Type B pancreatic cell (in vitro differentiated cells): ENCODE measurements at regions not wholly inside any gene's neighbourhood (a gene's known extent, or its start where the extent isn't known, plus 50 kb on each side); places are given as distances from the start of the nearest gene placed in this dataset.
"Not testable (repeated sequence)": the region's sequence is repeated elsewhere in the genome, so short reads cannot be mapped to it uniquely, and the experiment has no call there.

Experiments
- DNase-seq: peaks from one replicate; pipeline ENCODE4 v3.0.0; 2021; ENCODE audit warnings: mixed read lengths; ENCODE audit not compliant: unreplicated experiment; ENCODE audit errors: extremely low spot score
- H3K27ac Mint-ChIP-seq: 2 replicates; pipeline ENCODE4 v1.8.0; 2021; ENCODE audit warnings: mild to moderate bottlenecking, mixed read lengths
- H3K27me3 Mint-ChIP-seq: 2 replicates; pipeline ENCODE4 v1.8.0; 2021; ENCODE audit warnings: mixed read lengths
- H3K36me3 Mint-ChIP-seq: 2 replicates; pipeline ENCODE4 v1.8.0; 2021; ENCODE audit warnings: mixed read lengths
- H3K4me1 Mint-ChIP-seq: one replicate; pipeline ENCODE4 v1.8.0; 2021; ENCODE audit warnings: mixed read lengths; ENCODE audit not compliant: unreplicated experiment
- H3K4me3 Mint-ChIP-seq: 2 replicates; pipeline ENCODE4 v1.8.0; 2021; ENCODE audit warnings: mild to moderate bottlenecking, mixed read lengths
- H3K9me3 Mint-ChIP-seq: 2 replicates; pipeline ENCODE4 v1.8.0; 2021; ENCODE audit warnings: mixed read lengths
- TF ChIP-seq, protein P1 (sequence below): fragments of 200-600 bp; sonication (generic); conservative IDR thresholded peaks from 2 replicates; pipeline ENCODE4 v1.5.0; 2021; ENCODE audit warnings: antibody characterized with exemption, mild to moderate bottlenecking

DNA sequence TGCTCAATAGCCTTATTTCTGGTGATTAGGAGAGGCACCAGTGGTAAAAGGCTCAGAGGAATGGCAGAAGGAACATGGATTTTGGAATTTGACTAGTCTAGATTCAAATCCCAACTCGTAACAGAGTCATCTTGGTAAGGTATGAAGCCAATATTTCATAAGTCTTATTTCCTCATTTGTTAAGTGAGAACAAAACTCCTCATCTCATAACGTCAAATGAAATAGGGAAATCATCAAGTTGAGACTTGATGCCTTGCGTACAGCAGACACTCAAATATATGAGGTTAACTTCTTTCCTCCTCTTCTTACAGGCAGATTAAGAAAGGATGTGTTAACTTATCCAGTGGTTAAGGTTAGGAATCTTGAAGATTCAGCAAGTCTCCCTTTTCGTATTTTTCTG is 189.2 kb downstream of the DLEU7 start:
- Mint-ChIP-seq H3K36me3 (no peaks in the 10 kb centered on the region), H3K9me3 (no peaks in the 10 kb centered on the region), H3K4me1 (peaks cover 13% of the 10 kb centered on the region), H3K27ac (no peak overlapping the region), H3K4me3 (no peak overlapping the region), H3K27me3 (no peaks in the 10 kb centered on the region)
- DNase-seq = no peak
- TF ChIP-seq, protein P1, sequence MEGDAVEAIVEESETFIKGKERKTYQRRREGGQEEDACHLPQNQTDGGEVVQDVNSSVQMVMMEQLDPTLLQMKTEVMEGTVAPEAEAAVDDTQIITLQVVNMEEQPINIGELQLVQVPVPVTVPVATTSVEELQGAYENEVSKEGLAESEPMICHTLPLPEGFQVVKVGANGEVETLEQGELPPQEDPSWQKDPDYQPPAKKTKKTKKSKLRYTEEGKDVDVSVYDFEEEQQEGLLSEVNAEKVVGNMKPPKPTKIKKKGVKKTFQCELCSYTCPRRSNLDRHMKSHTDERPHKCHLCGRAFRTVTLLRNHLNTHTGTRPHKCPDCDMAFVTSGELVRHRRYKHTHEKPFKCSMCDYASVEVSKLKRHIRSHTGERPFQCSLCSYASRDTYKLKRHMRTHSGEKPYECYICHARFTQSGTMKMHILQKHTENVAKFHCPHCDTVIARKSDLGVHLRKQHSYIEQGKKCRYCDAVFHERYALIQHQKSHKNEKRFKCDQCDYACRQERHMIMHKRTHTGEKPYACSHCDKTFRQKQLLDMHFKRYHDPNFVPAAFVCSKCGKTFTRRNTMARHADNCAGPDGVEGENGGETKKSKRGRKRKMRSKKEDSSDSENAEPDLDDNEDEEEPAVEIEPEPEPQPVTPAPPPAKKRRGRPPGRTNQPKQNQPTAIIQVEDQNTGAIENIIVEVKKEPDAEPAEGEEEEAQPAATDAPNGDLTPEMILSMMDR = no peak

DNA sequence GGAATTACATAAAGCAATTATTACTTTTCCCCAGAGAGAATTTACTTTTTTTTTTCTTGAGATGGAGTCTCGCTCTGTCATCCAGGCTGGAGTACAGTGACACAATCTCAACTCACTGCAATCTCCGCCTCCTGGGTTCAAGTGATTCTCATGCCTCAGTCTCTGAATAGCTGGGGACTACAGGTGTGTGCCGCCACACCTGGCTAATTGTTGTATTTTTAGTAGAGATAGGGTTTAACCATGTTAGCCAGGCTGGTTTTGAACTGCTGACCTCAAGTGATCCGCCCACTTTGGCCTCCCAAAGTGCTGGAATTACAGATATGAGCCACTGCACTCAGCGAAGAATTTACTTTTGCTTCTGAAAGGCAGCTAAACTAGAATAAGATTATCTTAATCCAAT is 181.6 kb downstream of the DLEU7 start:
- H3K9me3 Mint-ChIP-seq, H3K4me1 Mint-ChIP-seq, H3K27ac Mint-ChIP-seq, H3K4me3 Mint-ChIP-seq, H3K36me3 Mint-ChIP-seq, DNase-seq, H3K27me3 Mint-ChIP-seq: not testable (repeated sequence)

DNA sequence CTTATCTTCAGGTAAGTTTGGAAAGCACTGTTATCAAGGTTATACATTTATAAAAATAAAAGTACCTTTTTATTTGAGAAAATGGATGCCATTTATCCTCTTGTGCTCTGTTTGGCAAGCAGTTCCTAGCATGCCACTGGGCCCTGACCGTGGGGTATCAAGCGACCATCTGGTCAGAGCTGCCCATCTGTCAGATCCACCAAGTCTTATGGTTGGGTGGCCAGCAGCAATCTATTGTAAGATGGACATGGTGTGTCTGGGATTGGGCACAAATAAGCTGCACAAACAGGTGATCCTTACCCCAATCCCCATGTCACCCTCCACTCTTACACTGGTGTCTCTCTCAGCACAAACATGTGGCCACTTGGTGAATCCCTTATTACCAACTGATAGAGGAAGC is 178.5 kb downstream of the DLEU7 start:
- Mint-ChIP-seq H3K4me3 (no peak overlapping the region), H3K36me3 (no peaks in the 10 kb centered on the region), H3K27me3 (no peaks in the 10 kb centered on the region)

DNA sequence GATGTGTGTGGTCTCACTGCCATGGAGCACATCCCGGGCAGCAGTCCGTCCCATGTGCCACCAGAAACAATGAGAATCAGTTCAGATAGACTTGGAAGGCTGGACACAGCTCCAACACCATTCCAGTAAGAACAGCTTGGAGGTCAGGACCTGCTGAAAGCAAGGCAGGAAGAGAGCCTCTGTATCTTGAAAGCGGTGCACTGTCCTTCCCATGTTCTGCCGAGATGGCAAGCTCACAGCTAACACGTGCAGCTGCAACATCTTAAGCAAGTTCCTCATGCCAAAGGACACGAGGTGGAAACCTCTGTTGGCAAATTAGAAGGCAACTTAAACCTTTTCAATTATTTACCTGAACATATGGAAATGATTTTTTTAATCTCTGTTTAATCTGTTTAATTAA is 175.4 kb downstream of the DLEU7 start:
- TF ChIP-seq, protein P1 = no peak
- peaks cover 9% of the 10 kb centered on the region for H3K4me1 Mint-ChIP-seq
- H3K4me3 Mint-ChIP-seq = no peak overlapping the region
- no peaks in the 10 kb centered on the region for H3K9me3 Mint-ChIP-seq
- no peak overlapping the region for H3K27ac Mint-ChIP-seq
- H3K36me3 Mint-ChIP-seq = no peaks in the 10 kb centered on the region
- no peak for DNase-seq
- no peaks in the 10 kb centered on the region for H3K27me3 Mint-ChIP-seq

More for the DNA sequence above, 178.5 kb downstream of the DLEU7 start:
- Mint-ChIP-seq H3K4me1 (peaks cover 4% of the 10 kb centered on the region), H3K27ac (no peak overlapping the region), H3K9me3 (peaks cover 4% of the 10 kb centered on the region)
- TF ChIP-seq, protein P1 = no peak
- DNase-seq = no peak

DNA sequence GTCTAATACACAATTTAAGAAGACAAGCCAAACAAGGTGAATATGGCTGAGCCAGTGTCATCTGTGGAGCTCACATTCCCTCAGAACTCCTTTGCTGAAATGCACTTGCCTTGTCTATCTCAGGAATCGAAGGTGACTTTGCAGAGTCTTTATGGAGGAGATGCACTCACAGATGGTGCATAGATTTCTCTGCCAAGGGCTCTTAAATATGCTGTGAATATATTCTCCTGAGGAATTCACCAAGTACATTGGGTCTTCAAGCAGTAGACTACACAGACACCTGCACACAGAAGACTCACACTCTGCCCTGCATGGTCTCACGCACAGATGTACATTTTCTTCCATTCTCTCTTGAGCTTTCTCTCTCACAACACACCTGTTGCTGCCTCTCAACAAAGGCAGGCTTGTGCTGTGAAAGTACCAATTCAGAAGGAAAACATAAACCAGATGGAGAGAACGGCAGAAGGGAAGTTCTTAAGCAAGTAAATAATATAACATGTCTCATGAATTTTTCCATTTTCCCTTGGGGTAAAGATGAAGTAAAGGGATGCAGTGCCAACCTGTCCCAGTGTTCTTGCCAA is 174.7 kb downstream of the DLEU7 start:
- Mint-ChIP-seq H3K27ac (no peak overlapping the region), H3K4me3 (no peak overlapping the region), H3K27me3 (no peaks in the 10 kb centered on the region), H3K36me3 (no peaks in the 10 kb centered on the region), H3K9me3 (no peaks in the 10 kb centered on the region), H3K4me1 (peaks cover 9% of the 10 kb centered on the region)
- no peak for DNase-seq
- TF ChIP-seq, protein P1 = no peak

DNA sequence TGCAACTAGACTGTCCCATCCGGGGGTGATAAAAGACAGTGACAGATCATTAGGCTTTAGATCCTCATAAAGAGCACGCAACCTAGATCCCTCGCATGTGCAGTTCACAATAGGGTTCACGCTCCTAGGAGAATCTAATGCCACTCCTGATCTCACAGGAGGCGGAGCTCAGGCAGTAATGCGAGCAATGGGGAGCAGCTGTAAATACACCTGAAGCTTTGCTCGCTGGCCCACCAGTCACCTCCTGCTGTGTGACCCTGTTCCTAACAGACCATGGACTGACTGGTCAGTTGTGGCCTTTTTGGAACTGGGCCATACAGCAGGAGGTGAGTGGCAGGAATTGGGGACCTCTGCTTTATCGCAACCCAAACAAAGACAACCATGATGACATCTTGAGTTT is 173.2 kb downstream of the DLEU7 start:
- no peak overlapping the region for H3K27ac Mint-ChIP-seq
- H3K4me1 Mint-ChIP-seq = peaks cover 9% of the 10 kb centered on the region
- H3K9me3 Mint-ChIP-seq = no peaks in the 10 kb centered on the region
- no peak overlapping the region for H3K4me3 Mint-ChIP-seq
- H3K36me3 Mint-ChIP-seq = no peaks in the 10 kb centered on the region
- H3K27me3 Mint-ChIP-seq = no peaks in the 10 kb centered on the region
- TF ChIP-seq, protein P1 = no peak
- no peak for DNase-seq
